HCT116 (cell line): ENCODE measurements at regions not wholly inside any gene's neighbourhood (a gene's known extent, or its start where the extent isn't known, plus 50 kb on each side); places are given as distances from the start of the nearest gene placed in this dataset.

Experiments
- ATAC-seq: fragments of 200-7000 bp; cut with Tn5 transposase; 2 replicates; pipeline ENCODE4 v1.9.1; 2020; ENCODE audit warnings: mild to moderate bottlenecking, moderate library complexity
- BruUV-seq: library from RNA; stranded (reverse); fragments of 400-500 nt; replicated peaks from 2 replicates; lab custom pipeline; 2021; lab: Mats Ljungman, UMichigan
- CTCF ChIA-PET: fragments of 300-600 bp; sonication (Branson Sonifier 250); formaldehyde crosslinking; loops from one replicate; lab custom pipeline; 2021; ENCODE audit warnings: antibody characterized with exemption; lab: Charles Lee
- POLR2A ChIA-PET: fragments of 300-600, 350-600 bp; sonication (Branson Sonifier 250); formaldehyde crosslinking; loops from one replicate; lab custom pipeline; 2021; ENCODE audit warnings: antibody characterized with exemption; lab: Charles Lee
- RAD21 ChIA-PET, 2 experiments: fragments of 300-600 bp; sonication (Branson Sonifier 250); formaldehyde crosslinking; loops; one replicate each; lab custom pipeline; 2023; ENCODE audit warnings: low total read pairs in 2 of 2; ENCODE audit not compliant: uncharacterized antibody in 2 of 2, unreplicated experiment in 2 of 2, low non-redundant PET in 1 of 2; lab: Charles Lee
- DNase-seq: peaks from one replicate; pipeline ENCODE4 v3.0.0-alpha.2; 2010; ENCODE audit warnings: low read depth, low spot score
- H2AFZ ChIP-seq: fragments of 200-600 bp; shearing (Covaris generic), sonication (generic); 2 replicates; pipeline ENCODE4 v1.6.1; 2017; ENCODE audit warnings: low read depth, mixed run types, mixed read lengths, antibody characterized with exemption, low read length; ENCODE audit not compliant: poor library complexity, severe bottlenecking
- H3K27ac ChIP-seq: 2 replicates; pipeline ENCODE4 v1.5.1; 2012; ENCODE audit warnings: low read depth, low read length
- H3K27me3 ChIP-seq: fragments of 200-600 bp; sonication (generic); 2 replicates; pipeline ENCODE4 v1.6.1; 2016; ENCODE audit warnings: mixed run types, low read length, mixed read lengths; ENCODE audit not compliant: insufficient read depth
- H3K36me3 ChIP-seq, 2 experiments: fragments of 200-500 bp in 1 of 2; fragments of 200-600 bp in 1 of 2; sonication (Bioruptor generic) in 1 of 2; sonication (generic) in 1 of 2; 2 replicates each; pipeline versions ENCODE4 v1.5.1 to v1.6.1; 2014 to 2016; ENCODE audit warnings: low read length in 2 of 2, inconsistent platforms in 1 of 2, mixed read lengths in 1 of 2, mixed run types in 1 of 2; ENCODE audit not compliant: insufficient read depth in 2 of 2, control insufficient read depth in 1 of 2
- H3K4me1 ChIP-seq, 2 experiments: fragments of 200-600 bp in 1 of 2; sonication (generic) in 1 of 2; 2 replicates each; pipeline versions ENCODE4 v1.5.1 to v1.6.1; 2012 to 2017; ENCODE audit warnings: low read length in 2 of 2, inconsistent platforms in 1 of 2, mild to moderate bottlenecking in 1 of 2, mixed read lengths in 1 of 2, mixed run types in 1 of 2, moderate library complexity in 1 of 2; ENCODE audit not compliant: insufficient read depth in 2 of 2, control insufficient read depth in 1 of 2
- H3K4me2 ChIP-seq: fragments of 200-600 bp; sonication (generic); 2 replicates; pipeline ENCODE4 v1.6.1; 2017; ENCODE audit warnings: mixed run types, low read length, mixed read lengths
- H3K4me3 ChIP-seq, 2 experiments: fragments of 200-600 bp in 1 of 2; sonication (generic) in 1 of 2; replicated peaks in 1 of 2; 2 replicates each; pipeline ENCODE4 v1.5.1; 2011 to 2016; ENCODE audit warnings: low read length in 2 of 2, control low read depth in 1 of 2, low read depth in 1 of 2, mild to moderate bottlenecking in 1 of 2, mixed read lengths in 1 of 2, mixed run types in 1 of 2
- H3K79me2 ChIP-seq: fragments of 200-600 bp; sonication (generic); 2 replicates; pipeline ENCODE4 v1.6.1; 2017; ENCODE audit warnings: mild to moderate bottlenecking, mixed run types, low read length, moderate library complexity, mixed read lengths; ENCODE audit not compliant: insufficient read depth
- H3K9ac ChIP-seq: fragments of 200-600 bp; sonication (generic); 2 replicates; pipeline ENCODE4 v1.6.1; 2016; ENCODE audit warnings: low read length, mixed read lengths
- H3K9me2 ChIP-seq: fragments of 200-600 bp; sonication (generic), shearing (Covaris generic); 2 replicates; pipeline ENCODE4 v1.6.1; 2017; ENCODE audit warnings: mixed run types, mild to moderate bottlenecking, moderate library complexity; ENCODE audit not compliant: insufficient read depth
- H3K9me3 ChIP-seq, 2 experiments: fragments of 200-500 bp in 1 of 2; fragments of 200-600 bp in 1 of 2; sonication (Bioruptor generic) in 1 of 2; sonication (generic) in 1 of 2; 2 replicates each; pipeline ENCODE4 v1.6.1; 2014 to 2017; ENCODE audit warnings: low read length in 2 of 2, mixed read lengths in 2 of 2, inconsistent platforms in 1 of 2, low read depth in 1 of 2, mild to moderate bottlenecking in 1 of 2, mixed run types in 1 of 2, moderate library complexity in 1 of 2; ENCODE audit not compliant: control insufficient read depth in 1 of 2, insufficient read depth in 1 of 2
- H4K20me1 ChIP-seq: fragments of 200-600 bp; sonication (generic), shearing (Covaris generic); 2 replicates; pipeline ENCODE4 v1.6.1; 2017; ENCODE audit warnings: mixed run types, mild to moderate bottlenecking, moderate library complexity; ENCODE audit not compliant: insufficient read depth
- ATF3 ChIP-seq: IDR thresholded peaks from 2 replicates; pipeline ENCODE4 v1.6.1; 2012
- CBX3 ChIP-seq: IDR thresholded peaks from 2 replicates; pipeline ENCODE4 v1.6.1; 2012; ENCODE audit warnings: low read depth
- CTCF ChIP-seq, 3 experiments: fragments of 200-600 bp in 1 of 3; sonication (generic) in 1 of 3; IDR thresholded peaks in 2 of 3; conservative IDR thresholded peaks in 1 of 3; 2 replicates each; pipeline ENCODE4 v1.5.1; 2012 to 2017; ENCODE audit warnings: low read depth in 2 of 3, low read length in 2 of 3, antibody characterized with exemption in 1 of 3, borderline replicate concordance in 1 of 3, control low read depth in 1 of 3, mild to moderate bottlenecking in 1 of 3, mixed read lengths in 1 of 3, mixed run types in 1 of 3, moderate library complexity in 1 of 3; ENCODE audit not compliant: insufficient read depth in 1 of 3
- ELF1 ChIP-seq: IDR thresholded peaks from 2 replicates; pipeline ENCODE4 v1.6.1; 2012; ENCODE audit warnings: low read depth, borderline replicate concordance
- EZH2 ChIP-seq: fragments of 200-600 bp; sonication (generic); IDR thresholded peaks from 2 replicates; pipeline ENCODE4 v1.6.1; 2017; ENCODE audit warnings: antibody characterized with exemption, mixed run types
- EZH2phosphoT487 ChIP-seq: fragments of 200-600 bp; IDR thresholded peaks from 2 replicates; pipeline ENCODE4 v1.6.1; 2018; ENCODE audit warnings: antibody characterized with exemption, borderline replicate concordance
- FOSL1 ChIP-seq: IDR thresholded peaks from 2 replicates; pipeline ENCODE4 v1.6.1; 2012; ENCODE audit warnings: low read depth
- JUND ChIP-seq: IDR thresholded peaks from 2 replicates; pipeline ENCODE4 v1.6.1; 2012
- MAX ChIP-seq: IDR thresholded peaks from 2 replicates; pipeline ENCODE4 v1.6.1; 2012
- POLR2A ChIP-seq: IDR thresholded peaks from 2 replicates; pipeline ENCODE4 v1.7.0; 2011; ENCODE audit warnings: borderline replicate concordance; ENCODE audit not compliant: insufficient read depth, insufficient read length; ENCODE audit errors: extremely low read depth
- POLR2AphosphoS5 ChIP-seq: IDR thresholded peaks from 2 replicates; pipeline ENCODE4 v1.6.1; 2011; ENCODE audit warnings: mild to moderate bottlenecking, low read depth, low read length, moderate library complexity
- RAD21 ChIP-seq: IDR thresholded peaks from 2 replicates; pipeline ENCODE4 v1.6.1; 2012; ENCODE audit warnings: low read depth, mild to moderate bottlenecking
- REST ChIP-seq: IDR thresholded peaks from 2 replicates; pipeline ENCODE4 v1.6.1; 2012; ENCODE audit warnings: low read depth
- SIN3A ChIP-seq: IDR thresholded peaks from 2 replicates; pipeline ENCODE4 v1.6.1; 2012; ENCODE audit warnings: low read depth
- SP1 ChIP-seq: IDR thresholded peaks from 2 replicates; pipeline ENCODE4 v1.6.1; 2012; ENCODE audit warnings: low read depth
- TCF7L2 ChIP-seq: IDR thresholded peaks from 2 replicates; pipeline ENCODE4 v1.7.0; 2011; ENCODE audit warnings: borderline replicate concordance, inconsistent platforms; ENCODE audit not compliant: insufficient read depth, insufficient read length; ENCODE audit errors: extremely low read depth
- YY1 ChIP-seq: IDR thresholded peaks from 2 replicates; pipeline ENCODE4 v1.6.1; 2011; ENCODE audit warnings: low read length, low read depth, moderate library complexity, mild to moderate bottlenecking; ENCODE audit not compliant: insufficient replicate concordance; ENCODE audit errors: extremely low read depth
- ZBTB33 ChIP-seq: IDR thresholded peaks from 2 replicates; pipeline ENCODE4 v1.6.1; 2011; ENCODE audit warnings: mild to moderate bottlenecking, low read length, moderate library complexity; ENCODE audit not compliant: insufficient replicate concordance; ENCODE audit errors: extremely low read depth
- ZFX ChIP-seq: fragments of 450-650 bp; IDR thresholded peaks from 2 replicates; pipeline ENCODE4 v1.6.1; 2017
- ZNF274 ChIP-seq: fragments of 200-500 bp; sonication (Bioruptor generic); IDR thresholded peaks from 2 replicates; pipeline ENCODE4 v1.6.1; 2014; ENCODE audit warnings: mild to moderate bottlenecking, low read depth, low read length, inconsistent platforms
- intact Hi-C: fragments of 100-400 bp; cut with micrococcal nuclease; formaldehyde crosslinking; loops from 2 replicates; pipeline ENCODE4 v1.10.0; 2022

- ChIA-PET CTCF (no interaction called here), POLR2A (no interaction called here), RAD21 (no interaction called here)
- Histone ChIP-seq H3K9ac (no peak overlapping the region), H3K4me1 (peaks cover 4 to 21% of the 10 kb centered on the region in 2 experiments; a peak in 3 of 4 replicates), H3K79me2 (no peaks in the 10 kb centered on the region), H3K36me3 (no peaks in the 10 kb centered on the region), H3K27me3 (no peaks in the 10 kb centered on the region), H3K9me3 (no peaks in the 10 kb centered on the region), H2AFZ (no peak overlapping the region), H3K27ac (no peak overlapping the region), H3K9me2 (no peaks in the 10 kb centered on the region), H3K4me2 (no peak overlapping the region), H3K4me3 (no peak overlapping the region), H4K20me1 (no peaks in the 10 kb centered on the region)
- no peak for ATAC-seq
- no peak for DNase-seq
- no TSS peak for BruUV-seq
- intact Hi-C loops = no loop called here
- TF ChIP-seq EZH2 = no peak
- TF ChIP-seq SP1 = no peak
- no peak for TF ChIP-seq YY1
- TF ChIP-seq CTCF (IDR thresholded peaks at IDR 0.05 in 2 of 3, conservative IDR thresholded peaks at IDR 0.05 in 1 of 3; ENCODE audit: borderline replicate concordance in 1 of 3, insufficient read depth in 1 of 3, low read depth in 2 of 3, low read length in 2 of 3) = no peak
- no peak for TF ChIP-seq ELF1
- no peak for TF ChIP-seq RAD21
- TF ChIP-seq ZBTB33 = no peak
- no peak for TF ChIP-seq JUND
- TF ChIP-seq SIN3A = no peak
- TF ChIP-seq POLR2AphosphoS5 = no peak
- no peak for TF ChIP-seq POLR2A
- TF ChIP-seq REST = no peak
- no peak for TF ChIP-seq FOSL1
- no peak for TF ChIP-seq ZNF274
- no peak for TF ChIP-seq ZFX
- no peak for TF ChIP-seq ATF3
- no peak for TF ChIP-seq CBX3
- TF ChIP-seq EZH2phosphoT487 = no peak
- no peak for TF ChIP-seq TCF7L2
- no peak for TF ChIP-seq MAX
Observed at GRCh38 chr4:1574601-1575417, 109.3 kb downstream of the FAM53A start.
